NCI-H1105 (cell line): ENCODE measurements at regions not wholly inside any gene's neighbourhood (a gene's known extent, or its start where the extent isn't known, plus 50 kb on each side); places are given as distances from the start of the nearest gene placed in this dataset.

ENCODE experiments used
- DNase-seq: peaks from one replicate; lab custom pipeline; 2025; lab: John Stamatoyannopoulos, UW

DNA sequence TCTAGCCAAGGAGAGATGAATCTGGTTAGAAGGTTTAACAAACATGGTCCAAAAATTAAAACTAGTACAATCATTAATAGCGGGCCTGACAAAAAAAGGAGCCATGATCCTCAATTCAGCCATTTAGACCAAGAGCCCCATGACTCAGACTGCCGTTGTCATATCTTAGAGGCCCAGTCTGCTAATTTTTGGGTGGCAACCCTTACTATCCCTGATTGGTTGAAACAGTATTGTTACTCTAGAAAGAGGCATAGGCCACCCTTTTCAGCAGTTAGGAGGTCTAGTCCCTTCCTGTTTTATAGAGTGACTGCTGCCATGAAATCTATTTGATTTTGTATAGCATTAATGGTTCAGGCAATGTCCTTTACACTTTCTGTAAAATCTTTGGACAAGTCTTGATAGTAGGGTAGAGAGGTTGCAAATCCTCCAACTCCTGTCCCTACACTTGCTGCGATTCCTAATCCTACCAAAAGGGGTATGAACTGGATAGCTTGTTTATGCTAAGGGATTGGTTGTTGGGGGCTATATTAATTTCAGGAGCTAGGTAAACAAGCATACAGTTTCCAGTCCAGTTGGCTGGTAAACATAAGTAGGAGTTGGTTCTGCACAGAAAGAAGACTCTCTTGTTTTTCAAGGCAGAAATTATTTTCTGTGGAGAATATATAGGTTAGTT lies 1056.3 kb upstream of the CNTN5 start:
- DNase-seq = no peak

DNA sequence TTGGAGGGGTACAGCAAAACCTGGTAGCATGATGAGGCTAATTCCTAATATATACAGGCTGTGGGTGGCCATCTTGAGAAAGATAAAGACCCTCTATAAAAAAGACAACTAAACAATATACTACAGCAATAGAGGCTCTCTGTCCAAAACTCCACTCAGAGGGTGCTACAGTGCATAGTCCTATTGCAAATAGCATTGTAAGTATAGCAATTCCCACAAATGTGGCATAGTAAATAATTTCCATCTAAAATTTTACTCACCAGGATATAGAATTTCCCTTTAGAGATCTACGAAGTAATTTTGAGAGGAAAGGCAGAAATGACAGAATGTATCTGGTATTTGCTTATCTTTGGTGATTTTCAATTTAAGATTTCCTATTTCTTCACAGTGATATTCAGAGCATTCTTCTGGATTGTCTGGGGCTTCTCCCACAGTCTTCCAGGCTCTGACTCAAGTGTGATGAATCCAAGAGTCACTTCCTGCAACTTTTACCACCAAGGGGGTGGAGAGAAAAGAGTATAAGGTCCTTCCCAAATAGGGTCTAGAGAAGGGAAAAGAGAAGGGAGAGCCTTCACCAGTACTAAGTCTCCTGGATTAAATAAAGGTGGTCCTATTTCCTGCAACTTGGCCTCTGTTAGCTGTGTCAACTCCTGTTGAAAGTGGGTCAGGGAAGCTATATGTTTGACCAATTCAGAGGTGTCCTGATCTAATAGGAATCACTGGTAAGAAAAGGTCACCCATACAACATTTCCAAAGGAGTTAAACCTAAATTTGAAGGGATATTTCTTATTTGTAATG lies 1054.7 kb upstream of the CNTN5 start:
- DNase-seq = no peak

DNA sequence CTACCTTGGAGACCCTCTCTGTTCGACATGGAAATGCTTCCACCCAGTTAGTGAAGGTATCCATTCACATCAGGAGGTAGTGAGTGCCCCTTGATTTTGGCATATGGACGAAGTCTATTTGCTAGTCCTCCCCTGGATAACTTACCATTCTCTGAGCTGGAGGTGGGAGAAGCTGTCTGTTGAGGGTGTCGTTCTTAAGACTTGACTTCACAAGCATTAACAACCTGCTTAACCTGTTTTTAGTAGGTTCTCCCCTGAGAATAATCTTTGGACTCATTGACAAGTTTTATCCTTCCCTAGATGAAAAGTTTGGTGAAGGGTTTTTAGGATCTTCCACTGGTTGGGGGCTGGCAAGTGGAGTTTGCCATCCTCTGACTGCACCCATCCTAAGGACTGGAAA lies 1053.8 kb upstream of the CNTN5 start:
- DNase-seq = no peak

DNA sequence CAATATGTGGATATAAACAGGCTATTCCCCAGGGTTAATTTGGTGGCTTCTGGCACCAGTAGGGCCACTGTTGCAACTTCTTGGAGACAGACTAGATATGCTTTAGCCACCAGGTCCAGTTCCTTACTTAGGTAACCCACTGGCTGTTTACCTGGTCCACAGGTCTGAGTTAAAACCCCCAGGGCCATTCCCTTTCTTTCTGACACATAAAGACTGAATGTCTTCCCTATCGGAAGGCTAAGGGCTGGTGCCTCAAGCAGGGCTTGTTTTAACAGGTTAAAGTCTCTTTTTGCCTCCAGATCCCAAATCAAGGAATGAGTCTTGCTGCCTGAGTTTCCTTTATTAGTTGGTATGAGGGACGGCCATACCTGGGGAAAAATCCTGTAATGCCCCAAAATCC lies 1052.7 kb upstream of the CNTN5 start:
- no peak for DNase-seq

DNA sequence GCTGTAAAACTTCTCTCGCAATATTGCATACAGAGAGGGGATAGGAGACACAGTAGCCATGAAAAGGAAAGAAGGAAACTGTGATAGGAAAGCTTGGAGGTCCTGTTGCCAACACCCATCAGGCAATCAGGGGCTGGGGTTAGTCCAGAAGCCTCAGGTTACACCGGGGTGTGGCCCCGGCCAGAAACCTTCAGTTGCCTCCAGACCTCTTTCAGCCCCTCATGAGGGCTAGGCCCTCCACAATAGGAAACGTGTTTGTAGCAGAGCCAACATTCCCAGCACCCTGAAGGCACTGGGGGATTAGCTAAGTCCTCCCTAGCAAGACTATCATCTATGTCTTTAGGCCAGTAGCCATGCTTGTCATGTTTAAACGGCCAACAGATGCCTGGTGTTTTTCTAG lies 1048.0 kb upstream of the CNTN5 start:
- DNase-seq = no peak

DNA sequence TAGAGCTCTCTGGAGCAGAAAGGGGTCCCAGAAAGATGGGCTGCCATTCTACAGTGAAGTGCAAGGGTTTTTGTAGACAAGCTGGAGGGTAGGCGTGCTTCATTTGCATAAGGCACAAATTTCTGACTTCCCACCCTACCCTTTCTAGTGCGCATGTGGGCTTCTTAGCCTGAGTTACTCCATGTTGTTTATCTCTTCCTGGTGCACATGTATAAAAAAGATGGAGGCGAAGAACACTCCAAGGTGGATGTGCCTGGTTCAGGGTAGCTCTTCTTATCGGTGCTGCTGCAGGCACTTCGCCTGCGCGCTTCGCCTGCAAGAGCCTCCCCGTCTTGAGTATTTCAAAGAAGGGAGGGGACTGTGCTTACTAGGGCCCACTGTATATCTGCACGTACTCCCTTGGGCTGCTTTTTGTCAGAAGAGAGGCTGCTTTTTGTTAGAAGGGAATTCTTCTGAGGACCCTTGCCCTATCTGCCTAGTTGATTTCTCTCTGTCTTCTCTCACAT lies 1047.3 kb upstream of the CNTN5 start:
- no peak for DNase-seq

DNA sequence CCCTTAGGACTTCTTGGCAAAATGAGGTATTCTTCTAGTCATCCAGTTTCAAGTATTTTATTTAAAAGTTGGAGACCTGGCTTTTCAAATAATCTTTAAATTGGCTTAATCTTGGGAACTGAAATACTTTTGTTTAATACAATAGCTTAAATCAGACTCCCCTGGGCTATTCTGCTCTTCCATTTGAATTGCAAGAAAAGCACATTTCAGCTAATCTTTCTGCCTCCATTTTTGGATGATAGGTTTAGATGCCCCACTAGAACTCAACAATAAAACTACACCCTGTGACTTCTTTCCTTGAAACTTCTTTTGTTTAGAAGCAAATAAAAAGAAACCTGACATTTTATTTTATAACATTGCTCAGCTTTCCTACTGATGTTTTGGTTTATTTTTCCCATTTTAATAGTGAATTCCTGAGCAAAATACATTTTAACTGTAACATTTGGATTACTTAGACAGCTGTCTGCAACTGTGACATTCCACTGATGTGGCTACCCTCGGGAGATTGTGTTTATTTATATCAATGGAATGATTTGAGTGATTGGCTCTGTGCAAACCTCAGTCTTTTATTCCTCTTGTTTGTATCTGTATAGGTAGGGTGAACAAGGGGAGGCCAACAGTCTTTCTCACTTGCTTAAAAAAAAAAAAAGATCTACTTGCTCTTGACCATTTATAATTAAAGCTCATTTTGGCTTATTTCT lies 1045.8 kb upstream of the CNTN5 start:
- no peak for DNase-seq

DNA sequence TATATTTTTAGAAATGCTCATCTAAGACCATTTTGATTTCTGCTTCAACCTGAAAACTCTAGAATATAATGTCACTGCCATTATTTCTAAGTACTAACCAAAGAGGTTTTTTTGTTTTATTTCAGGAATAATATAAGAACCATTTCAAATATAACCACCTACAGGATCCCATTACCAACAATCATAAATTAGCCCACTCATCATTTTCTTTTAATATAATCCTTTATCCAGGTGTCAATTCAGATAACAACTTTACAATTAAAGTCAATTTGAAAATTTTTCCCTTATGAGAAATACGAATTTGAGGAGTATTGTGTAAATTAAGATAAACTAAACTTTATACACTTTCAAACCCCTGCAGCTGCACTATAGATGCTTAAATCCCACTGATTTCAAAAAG lies 1043.0 kb upstream of the CNTN5 start:
- no peak for DNase-seq

DNA sequence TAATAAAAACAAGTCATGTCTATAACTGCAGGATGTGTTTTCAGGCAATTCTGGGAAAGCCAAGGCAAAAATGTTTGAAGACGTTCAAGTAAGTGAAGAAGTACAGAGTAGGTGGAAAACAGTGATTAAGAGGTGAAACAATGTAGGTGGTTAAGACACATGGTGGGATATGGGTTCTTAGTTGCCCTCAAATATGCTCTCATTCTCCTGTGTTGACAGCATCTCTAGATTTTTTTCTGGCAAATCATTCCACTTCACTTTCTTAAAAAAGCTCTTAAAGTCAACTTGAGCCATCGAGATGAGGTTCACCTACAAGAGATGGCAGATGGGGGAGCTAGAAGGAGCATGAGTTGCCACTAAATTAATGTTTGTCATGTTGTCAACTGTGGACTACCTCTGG lies 1041.0 kb upstream of the CNTN5 start:
- DNase-seq = no peak

DNA sequence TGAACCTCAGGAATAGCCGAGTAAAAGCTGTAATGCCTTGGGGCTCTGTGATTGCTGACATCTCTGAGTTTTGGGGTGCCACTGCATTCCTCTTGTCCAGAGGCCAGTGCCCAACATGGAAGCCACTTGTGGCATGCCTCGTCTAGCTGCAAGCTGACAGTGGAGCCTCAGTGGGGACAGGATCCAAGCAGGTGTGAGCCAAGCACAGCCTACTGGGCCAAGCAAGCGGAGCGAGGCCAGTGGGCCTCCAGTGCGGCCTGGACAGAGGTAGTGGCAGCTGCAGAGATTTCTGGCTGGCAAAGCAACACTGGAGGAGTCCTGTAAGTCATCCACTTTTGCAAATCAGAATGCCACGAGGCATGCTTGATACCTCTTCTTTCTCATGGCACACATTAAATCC lies 1038.2 kb upstream of the CNTN5 start:
- no peak for DNase-seq

DNA sequence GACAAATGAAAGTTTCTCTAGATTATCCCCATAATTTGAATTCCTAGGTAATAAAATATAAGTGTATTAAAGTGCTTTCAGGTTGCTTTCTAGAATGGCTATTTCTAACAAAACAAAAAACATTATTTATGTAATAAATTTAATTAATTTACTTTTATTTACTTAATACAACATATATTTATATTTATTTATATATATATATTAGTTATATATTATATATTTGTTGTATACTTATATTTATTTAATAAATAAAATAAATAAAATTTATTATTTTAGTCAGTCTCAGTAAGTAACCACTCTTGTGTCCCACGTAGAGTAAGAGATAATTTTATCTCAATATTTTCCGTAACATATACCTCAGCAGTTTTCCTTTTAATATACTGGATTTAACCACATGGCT lies 1031.6 kb upstream of the CNTN5 start:
- no peak for DNase-seq

DNA sequence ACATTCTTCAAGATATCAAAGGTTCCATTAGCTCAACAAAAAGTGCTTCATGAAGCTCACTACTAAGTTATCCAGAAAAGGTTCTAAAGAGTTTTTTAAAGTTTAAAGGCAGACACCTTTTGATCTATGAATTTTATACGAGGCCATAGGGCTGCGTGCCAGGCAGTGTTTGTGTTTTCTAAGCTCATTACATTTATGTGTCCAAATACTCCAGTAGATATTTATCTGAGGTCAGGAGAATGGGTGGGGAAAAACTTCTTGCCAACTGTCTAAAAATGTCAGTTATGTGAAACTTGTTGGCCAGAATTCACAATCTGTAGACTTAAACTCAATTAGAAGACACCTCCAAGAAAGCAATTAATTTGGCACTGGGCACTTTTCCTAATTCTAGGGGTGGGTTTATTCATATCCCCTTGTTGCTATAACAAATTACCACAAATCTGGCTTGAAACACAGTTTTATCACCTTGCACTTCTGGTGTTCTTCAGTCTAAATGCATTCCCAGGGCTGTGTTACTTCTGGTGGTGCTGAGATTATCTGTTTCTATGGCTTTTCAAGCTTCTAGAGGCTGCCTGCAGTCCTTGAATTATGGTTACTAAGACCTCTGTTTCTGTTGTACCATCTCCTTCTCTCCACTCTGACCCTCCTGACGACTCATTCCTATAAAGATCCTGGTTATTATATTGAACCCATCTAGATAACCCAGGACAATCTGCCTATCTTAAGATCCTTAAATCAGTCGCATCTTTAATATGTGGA lies 1030.4 kb upstream of the CNTN5 start:
- no peak for DNase-seq

DNA sequence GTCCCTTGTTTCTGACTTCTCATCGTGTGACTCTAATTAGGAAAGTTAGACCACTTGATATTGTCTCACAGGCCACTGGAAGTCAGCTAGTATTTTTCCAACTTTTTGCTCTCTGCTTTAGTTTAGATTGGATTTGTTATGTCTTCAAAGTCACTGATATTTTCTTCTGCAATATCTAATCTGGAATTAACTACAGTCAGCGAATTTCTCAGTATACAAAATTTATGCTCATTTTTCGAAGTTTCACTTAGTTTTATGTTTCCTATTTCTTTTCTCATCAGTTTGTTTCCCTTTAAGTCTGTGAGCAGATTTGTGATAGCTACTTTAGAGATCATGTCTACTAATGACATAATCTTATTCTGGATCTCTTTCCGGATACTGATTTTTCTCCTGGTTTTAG lies 1027.2 kb upstream of the CNTN5 start:
- DNase-seq = no peak

DNA sequence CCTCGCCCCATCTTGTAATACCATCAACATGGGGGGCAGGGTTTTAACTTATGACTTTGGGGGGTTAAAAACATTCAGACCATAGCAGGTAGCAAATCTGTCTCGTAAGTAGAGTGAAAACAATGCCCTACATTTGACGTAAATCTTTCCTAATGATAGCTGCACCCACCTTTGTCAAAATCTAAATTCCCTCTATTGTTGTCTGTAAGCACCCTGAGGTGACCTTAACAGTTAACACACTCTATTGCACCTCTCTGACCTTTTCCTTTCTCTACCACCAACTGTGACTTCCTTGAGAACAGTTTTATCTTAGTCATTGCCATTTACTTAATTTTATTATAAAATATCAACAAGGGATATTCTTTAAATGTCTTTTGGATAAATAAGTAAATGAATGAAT lies 1024.9 kb upstream of the CNTN5 start:
- DNase-seq = no peak

DNA sequence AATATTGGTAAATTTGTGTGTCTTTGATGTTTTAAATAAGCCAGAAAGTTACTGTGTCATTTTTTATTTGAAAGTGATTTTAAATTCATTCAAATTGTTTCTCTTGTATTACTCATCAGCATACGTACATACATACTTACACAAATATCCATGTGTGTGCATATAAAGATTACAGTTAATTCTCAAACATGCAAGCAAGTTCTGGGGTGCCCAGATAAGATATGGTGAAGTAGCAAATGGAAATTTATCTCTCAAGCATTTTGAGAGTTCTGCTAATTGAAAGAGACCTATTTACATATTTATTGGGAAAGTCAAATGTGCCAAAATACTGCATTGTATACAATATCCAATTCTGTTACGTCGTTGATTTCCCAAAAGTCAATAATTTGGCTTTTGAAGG lies 1024.0 kb upstream of the CNTN5 start:
- DNase-seq = no peak

DNA sequence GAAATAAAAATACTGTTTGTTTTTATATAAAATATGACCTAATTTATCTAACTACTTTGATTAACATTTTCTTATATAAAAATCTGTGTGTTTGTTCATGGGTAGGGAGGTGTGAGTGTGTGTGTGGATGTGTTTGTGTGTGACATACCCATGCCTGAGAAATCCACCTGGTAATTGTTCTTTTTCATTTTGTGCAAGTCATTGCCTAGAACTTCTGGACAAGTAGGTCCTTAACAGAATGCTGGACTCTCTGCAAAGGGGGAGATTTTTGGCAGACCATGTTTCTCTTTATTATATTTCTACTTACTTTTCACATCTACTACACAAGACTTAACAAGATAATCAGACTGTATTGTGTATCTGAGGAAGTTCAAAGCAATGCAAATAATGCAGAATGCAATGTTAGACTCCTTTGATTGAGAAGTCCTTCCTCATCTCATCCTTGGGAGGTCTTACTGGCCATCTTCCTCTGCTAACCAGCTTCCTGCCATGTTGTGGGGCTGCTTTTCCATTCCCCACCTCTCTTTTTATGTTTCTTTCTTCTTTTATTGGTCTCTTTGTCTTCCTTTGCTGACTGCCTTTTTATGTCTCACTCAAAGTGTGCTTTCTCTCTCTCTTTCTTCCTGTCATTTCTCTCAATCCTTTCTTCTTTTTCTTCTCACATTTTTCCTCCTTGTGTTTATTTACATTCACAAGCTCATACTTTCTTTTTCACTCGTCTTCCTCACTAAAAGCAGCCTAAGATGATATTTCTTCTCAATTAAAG lies 1017.0 kb upstream of the CNTN5 start:
- no peak for DNase-seq

DNA sequence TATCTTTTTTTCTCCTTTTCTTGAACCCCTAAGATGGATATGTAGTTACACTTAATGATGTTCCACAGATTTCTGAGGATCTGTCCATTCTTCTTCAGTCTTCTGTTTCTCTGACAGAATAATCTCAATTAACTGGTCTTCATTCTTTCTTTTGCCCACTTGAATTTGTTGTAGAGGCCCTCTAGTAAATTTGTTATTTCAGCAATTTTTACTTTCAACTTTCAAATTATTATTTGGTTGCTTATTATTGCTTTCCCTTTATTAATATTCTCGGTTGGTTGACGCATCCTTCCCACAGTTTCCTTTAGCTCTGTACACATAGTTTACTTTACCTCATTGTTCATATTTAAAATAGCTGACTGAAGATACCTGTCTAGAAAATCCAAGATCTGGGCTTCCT lies 1013.7 kb upstream of the CNTN5 start:
- DNase-seq = no peak

DNA sequence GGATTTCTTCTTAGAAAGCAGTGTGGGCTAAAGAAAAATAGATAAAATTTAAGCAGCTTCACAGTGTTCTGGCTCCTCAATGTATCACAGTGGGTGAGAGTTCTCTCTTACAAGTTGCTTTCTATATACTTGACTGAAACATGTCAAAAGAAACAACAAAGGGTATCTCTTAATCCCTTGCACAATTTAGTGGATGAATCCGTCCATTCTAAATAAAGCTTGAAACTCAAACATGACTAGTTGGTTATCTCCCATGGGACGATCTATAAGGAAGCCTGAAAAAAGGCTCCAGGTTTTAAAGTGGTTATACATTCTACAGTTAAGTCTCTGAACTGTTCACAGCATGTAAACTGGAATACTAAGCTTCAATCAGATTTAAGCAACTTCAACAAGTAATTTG lies 993.1 kb upstream of the CNTN5 start:
- DNase-seq = no peak

DNA sequence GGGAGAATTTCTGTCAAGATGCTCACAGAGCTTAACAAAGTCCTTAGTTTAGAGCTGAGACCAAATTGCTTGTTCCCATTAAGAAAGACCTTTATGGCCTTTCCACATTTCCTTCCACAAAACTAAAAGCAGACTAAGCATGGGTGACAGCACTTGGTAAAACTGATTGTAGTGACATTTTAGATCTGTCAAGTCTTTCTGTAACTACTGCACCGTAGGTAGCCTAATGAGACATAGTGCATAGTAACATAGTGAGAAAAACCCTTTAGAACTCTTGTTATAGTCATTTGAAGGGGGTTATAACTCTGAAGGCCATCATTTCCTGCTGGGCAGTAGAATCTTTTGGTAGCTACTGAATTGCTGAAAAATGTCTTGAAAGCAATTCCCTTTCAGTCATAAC lies 990.9 kb upstream of the CNTN5 start:
- DNase-seq = no peak

DNA sequence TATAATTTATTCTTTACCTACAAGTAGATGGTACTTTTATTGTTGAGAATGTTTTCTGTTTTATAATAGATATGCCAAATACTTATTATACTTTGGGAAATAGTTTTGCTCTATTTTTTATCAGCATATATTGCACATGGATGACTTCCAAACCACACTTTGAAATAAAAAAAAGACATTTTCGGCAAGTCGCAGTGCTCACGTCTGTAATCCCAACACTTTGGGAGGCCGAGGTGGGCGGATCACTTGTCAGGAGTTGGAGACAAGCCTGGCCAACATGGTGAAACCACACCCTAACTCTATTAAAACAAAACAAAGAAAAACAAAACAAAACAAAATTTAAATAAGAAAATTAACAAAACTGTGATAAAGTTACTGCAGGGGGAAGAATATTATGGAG lies 983.9 kb upstream of the CNTN5 start:
- DNase-seq = no peak

DNA sequence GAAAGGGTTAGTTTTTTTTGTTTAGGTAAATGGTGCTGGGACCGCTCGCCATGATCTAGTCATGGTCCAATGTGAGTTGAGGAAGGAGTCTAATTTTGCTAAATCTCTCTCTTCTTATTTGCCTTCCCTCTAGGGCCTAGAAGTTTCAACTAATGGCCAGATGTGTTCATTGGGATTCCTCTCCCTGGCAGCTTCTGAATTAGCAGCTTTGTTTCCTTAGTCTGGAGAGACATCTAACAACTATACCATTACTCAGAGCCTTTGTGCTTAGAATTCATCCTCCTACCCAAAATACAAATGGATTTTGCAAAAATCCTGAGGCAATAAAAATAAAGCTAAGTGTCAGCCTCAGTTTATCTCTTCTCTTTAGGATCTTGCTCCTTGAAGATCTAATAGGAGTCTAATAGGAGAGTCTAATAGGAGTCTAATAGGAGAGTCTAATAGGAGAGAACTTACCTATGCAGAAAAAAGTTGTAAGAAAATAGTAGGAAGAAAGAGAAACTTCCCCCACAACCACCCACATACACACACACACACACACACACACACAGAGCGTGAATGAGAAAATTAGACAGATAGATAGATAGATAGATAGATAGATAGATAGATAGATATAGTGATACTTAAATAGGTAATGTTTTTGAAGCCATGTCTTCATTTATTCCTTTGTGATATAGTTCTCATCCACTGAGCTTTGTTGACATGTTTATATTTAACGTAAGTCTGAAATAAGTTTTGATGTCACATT lies 980.5 kb upstream of the CNTN5 start:
- DNase-seq = no peak
